Caco-2 (cell line): ENCODE measurements at regions not wholly inside any gene's neighbourhood (a gene's known extent, or its start where the extent isn't known, plus 50 kb on each side); places are given as distances from the start of the nearest gene placed in this dataset.

ENCODE experiments used
- BruUV-seq: library from RNA; stranded (reverse); fragments of 400-500 nt; replicated peaks from 2 replicates; lab custom pipeline; 2021; lab: Mats Ljungman, UMichigan
- CTCF ChIA-PET: fragments of 300-600 bp; sonication (Branson Sonifier 250); formaldehyde crosslinking; loops from one replicate; lab custom pipeline; 2022; ENCODE audit warnings: antibody characterized with exemption; lab: Charles Lee
- POLR2A ChIA-PET: fragments of 300-600 bp; sonication (Branson Sonifier 250); formaldehyde crosslinking; loops from one replicate; lab custom pipeline; 2022; ENCODE audit warnings: antibody characterized with exemption; lab: Charles Lee
- DNase-seq, 2 experiments: peaks; one replicate each; pipeline versions ENCODE4 v3.0.0 to v3.0.0-alpha.2; 2020 to 2022
- H3K27me3 ChIP-seq: replicated peaks from 2 replicates; pipeline ENCODE4 v1.6.0; 2011; ENCODE audit warnings: low read length; ENCODE audit not compliant: control insufficient read depth, insufficient read depth
- H3K36me3 ChIP-seq: 2 replicates; pipeline ENCODE4 v1.5.1; 2011; ENCODE audit warnings: low read length; ENCODE audit not compliant: control insufficient read depth, insufficient read depth
- H3K4me1 ChIP-seq: fragments of 250-450 bp; sonication (Bioruptor Pico); 2 replicates; pipeline ENCODE4 v1.5.1; 2020; ENCODE audit warnings: mild to moderate bottlenecking
- H3K4me3 ChIP-seq: 2 replicates; pipeline ENCODE4 v1.5.1; 2011; ENCODE audit warnings: low read depth, mild to moderate bottlenecking, control low read depth, low read length
- H3K9me3 ChIP-seq: fragments of 250-450 bp; sonication (Bioruptor Pico); 2 replicates; pipeline ENCODE4 v1.5.1; 2020; ENCODE audit warnings: mild to moderate bottlenecking, moderate library complexity
- H3K27ac Mint-ChIP-seq: one replicate; pipeline ENCODE4 v1.8.0; 2022; ENCODE audit warnings: mixed read lengths; ENCODE audit not compliant: unreplicated experiment
- H3K27me3 Mint-ChIP-seq: one replicate; pipeline ENCODE4 v1.8.0; 2022; ENCODE audit warnings: mixed read lengths; ENCODE audit not compliant: insufficient read depth, unreplicated experiment
- H3K36me3 Mint-ChIP-seq: one replicate; pipeline ENCODE4 v1.8.0; 2022; ENCODE audit warnings: mild to moderate bottlenecking, mixed read lengths; ENCODE audit not compliant: insufficient read depth, unreplicated experiment
- H3K4me1 Mint-ChIP-seq: one replicate; pipeline ENCODE4 v1.8.0; 2022; ENCODE audit warnings: low read depth, mixed read lengths; ENCODE audit not compliant: unreplicated experiment
- H3K4me3 Mint-ChIP-seq: one replicate; pipeline ENCODE4 v1.8.0; 2022; ENCODE audit warnings: mild to moderate bottlenecking, moderate library complexity, mixed read lengths; ENCODE audit not compliant: unreplicated experiment
- H3K9me3 Mint-ChIP-seq: one replicate; pipeline ENCODE4 v1.8.0; 2022; ENCODE audit warnings: mixed read lengths; ENCODE audit not compliant: unreplicated experiment
- intact Hi-C: fragments of 100-400 bp; cut with micrococcal nuclease; formaldehyde crosslinking; loops from one replicate; pipeline ENCODE4 v1.10.0; 2022; ENCODE audit not compliant: unreplicated experiment
- TF ChIP-seq, protein P1 (sequence below), 2 experiments: fragments of 200-600 bp in 1 of 2; IDR thresholded peaks; 1 replicate in 1 of 2; 2 replicates in 1 of 2; pipeline versions ENCODE4 v1.5.1 to v1.8.0; 2011 to 2022; ENCODE audit warnings: antibody characterized with exemption in 1 of 2, control low read depth in 1 of 2, inconsistent platforms in 1 of 2, low read depth in 1 of 2, low read length in 1 of 2, mild to moderate bottlenecking in 1 of 2, moderate library complexity in 1 of 2; ENCODE audit not compliant: insufficient read depth in 1 of 2, severe bottlenecking in 1 of 2, unreplicated experiment in 1 of 2

DNA sequence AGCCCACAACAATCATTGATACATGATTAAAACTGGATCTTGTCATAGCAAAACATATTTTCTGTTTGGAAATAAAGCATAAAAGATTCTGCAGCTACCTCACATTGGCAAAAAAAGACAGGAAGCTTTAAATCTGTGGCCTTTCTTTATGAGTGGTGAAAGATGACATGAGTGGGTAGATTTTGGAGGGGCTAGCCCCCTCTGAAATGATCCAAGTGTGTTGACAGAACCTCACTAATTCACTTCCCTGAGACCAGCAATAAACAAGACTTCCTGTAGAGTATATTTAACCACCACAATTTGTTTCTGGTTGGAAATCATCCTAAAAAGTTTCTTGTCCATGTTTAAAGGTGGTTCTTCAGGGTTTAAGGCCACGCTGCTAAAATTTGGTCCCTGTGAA is 530.8 kb downstream of the SPATA31D1 start:
- Histone ChIP-seq H3K4me1 (no peaks in the 10 kb centered on the region), H3K27me3 (no peaks in the 10 kb centered on the region), H3K4me3 (no peak overlapping the region), H3K9me3 (no peaks in the 10 kb centered on the region), H3K36me3 (no peaks in the 10 kb centered on the region)
- CTCF ChIA-PET = no interaction called here
- TF ChIP-seq, protein P1, sequence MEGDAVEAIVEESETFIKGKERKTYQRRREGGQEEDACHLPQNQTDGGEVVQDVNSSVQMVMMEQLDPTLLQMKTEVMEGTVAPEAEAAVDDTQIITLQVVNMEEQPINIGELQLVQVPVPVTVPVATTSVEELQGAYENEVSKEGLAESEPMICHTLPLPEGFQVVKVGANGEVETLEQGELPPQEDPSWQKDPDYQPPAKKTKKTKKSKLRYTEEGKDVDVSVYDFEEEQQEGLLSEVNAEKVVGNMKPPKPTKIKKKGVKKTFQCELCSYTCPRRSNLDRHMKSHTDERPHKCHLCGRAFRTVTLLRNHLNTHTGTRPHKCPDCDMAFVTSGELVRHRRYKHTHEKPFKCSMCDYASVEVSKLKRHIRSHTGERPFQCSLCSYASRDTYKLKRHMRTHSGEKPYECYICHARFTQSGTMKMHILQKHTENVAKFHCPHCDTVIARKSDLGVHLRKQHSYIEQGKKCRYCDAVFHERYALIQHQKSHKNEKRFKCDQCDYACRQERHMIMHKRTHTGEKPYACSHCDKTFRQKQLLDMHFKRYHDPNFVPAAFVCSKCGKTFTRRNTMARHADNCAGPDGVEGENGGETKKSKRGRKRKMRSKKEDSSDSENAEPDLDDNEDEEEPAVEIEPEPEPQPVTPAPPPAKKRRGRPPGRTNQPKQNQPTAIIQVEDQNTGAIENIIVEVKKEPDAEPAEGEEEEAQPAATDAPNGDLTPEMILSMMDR (IDR thresholded peaks at IDR 0.05; ENCODE audit: insufficient read depth in 1 of 2, low read depth in 1 of 2, low read length in 1 of 2, severe bottlenecking in 1 of 2, unreplicated experiment in 1 of 2) = no peak
- no peaks in the 10 kb centered on the region for H3K36me3 Mint-ChIP-seq
- H3K27ac Mint-ChIP-seq = no peak overlapping the region
- intact Hi-C loops = no loop called here
- no peaks in the 10 kb centered on the region for H3K4me1 Mint-ChIP-seq
- POLR2A ChIA-PET = no interaction called here
- no peak overlapping the region for H3K4me3 Mint-ChIP-seq
- H3K27me3 Mint-ChIP-seq = no peaks in the 10 kb centered on the region
- DNase-seq = no peak
- no peaks in the 10 kb centered on the region for H3K9me3 Mint-ChIP-seq
- BruUV-seq = no TSS peak

DNA sequence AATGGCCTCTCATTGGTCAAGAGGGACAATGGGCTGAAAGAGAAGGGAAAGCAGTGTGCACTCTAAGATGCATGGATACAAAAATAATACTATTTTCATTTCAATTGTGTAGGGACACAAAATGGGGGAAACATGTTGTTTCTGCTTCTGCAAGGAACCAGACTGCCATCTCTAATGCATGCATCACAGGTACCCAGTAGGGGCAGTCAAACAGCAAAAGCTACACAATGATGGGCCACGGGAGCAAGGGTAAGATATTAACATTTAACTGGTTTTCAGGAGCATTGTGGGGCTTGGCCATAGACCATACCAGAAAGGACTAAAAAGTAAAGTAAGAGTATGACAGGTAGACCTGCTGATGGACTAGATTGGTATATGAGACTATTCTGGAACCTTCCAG is 535.8 kb downstream of the SPATA31D1 start:
- H3K36me3 Mint-ChIP-seq = no peaks in the 10 kb centered on the region
- H3K9me3 ChIP-seq = no peaks in the 10 kb centered on the region
- no peak for DNase-seq
- H3K27me3 Mint-ChIP-seq = no peaks in the 10 kb centered on the region
- no TSS peak for BruUV-seq
- H3K27ac Mint-ChIP-seq = no peak overlapping the region
- H3K27me3 ChIP-seq = no peaks in the 10 kb centered on the region
- no peaks in the 10 kb centered on the region for H3K4me1 ChIP-seq
- H3K36me3 ChIP-seq = no peaks in the 10 kb centered on the region
- TF ChIP-seq, protein P1 (IDR thresholded peaks at IDR 0.05; ENCODE audit: insufficient read depth in 1 of 2, low read depth in 1 of 2, low read length in 1 of 2, severe bottlenecking in 1 of 2, unreplicated experiment in 1 of 2) = no peak
- intact Hi-C loops = no loop called here
- no peaks in the 10 kb centered on the region for H3K9me3 Mint-ChIP-seq
- H3K4me3 ChIP-seq = no peak overlapping the region
- POLR2A ChIA-PET = no interaction called here
- H3K4me3 Mint-ChIP-seq = no peak overlapping the region
- CTCF ChIA-PET = no interaction called here
- no peaks in the 10 kb centered on the region for H3K4me1 Mint-ChIP-seq

DNA sequence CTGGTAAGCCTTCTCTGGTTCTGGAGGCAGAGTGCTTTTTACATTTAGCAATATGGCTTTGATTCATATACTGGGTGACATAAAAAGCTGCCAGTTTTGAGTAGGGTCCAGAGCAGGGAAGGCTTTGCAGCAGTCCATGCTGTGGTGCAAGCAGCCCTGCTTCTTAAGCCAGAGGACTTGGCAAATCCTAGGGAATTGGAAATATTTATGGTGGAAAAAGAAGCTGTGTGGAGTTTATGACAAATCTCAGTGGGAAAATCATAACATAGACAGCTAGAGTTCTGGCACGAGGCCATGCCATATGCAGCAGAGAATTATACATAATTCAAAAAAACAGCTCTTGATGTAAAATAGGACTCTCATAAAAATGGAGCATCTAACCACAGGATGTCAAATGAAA is 536.4 kb downstream of the RASEF start:
- Mint-ChIP-seq H3K27me3 (no peaks in the 10 kb centered on the region), H3K27ac (no peak overlapping the region), H3K4me1 (no peaks in the 10 kb centered on the region), H3K4me3 (no peak overlapping the region), H3K36me3 (no peaks in the 10 kb centered on the region), H3K9me3 (no peaks in the 10 kb centered on the region)
- DNase-seq = no peak
- intact Hi-C loops = no loop called here
- Histone ChIP-seq H3K36me3 (no peaks in the 10 kb centered on the region), H3K27me3 (no peaks in the 10 kb centered on the region), H3K4me3 (no peak overlapping the region), H3K9me3 (no peaks in the 10 kb centered on the region), H3K4me1 (no peaks in the 10 kb centered on the region)
- CTCF ChIA-PET = no interaction called here
- TF ChIP-seq, protein P1 (IDR thresholded peaks at IDR 0.05; ENCODE audit: insufficient read depth in 1 of 2, low read depth in 1 of 2, low read length in 1 of 2, severe bottlenecking in 1 of 2, unreplicated experiment in 1 of 2) = no peak
- POLR2A ChIA-PET = no interaction called here
- no TSS peak for BruUV-seq
